Thoracic aorta (tissue), 2 donors: ENCODE measurements at regions not wholly inside any gene's neighbourhood (a gene's known extent, or its start where the extent isn't known, plus 50 kb on each side); places are given as distances from the start of the nearest gene placed in this dataset.
"Not testable (repeated sequence)": the region's sequence is repeated elsewhere in the genome, so short reads cannot be mapped to it uniquely, and the experiment has no call there.

Experiments
- ATAC-seq: fragments of 150-250 bp; one replicate; pipeline ENCODE4 v1.8.0; 2017; ENCODE audit warnings: low read depth; ENCODE audit not compliant: insufficient number of reproducible peaks, low FRiP score
- DNase-seq: peaks from one replicate; pipeline ENCODE4 v3.0.0-alpha.2; 2020; ENCODE audit warnings: low spot score
- H3K27ac ChIP-seq, 2 donors: fragments of 200-600 bp; sonication (generic); 1 replicate in 1 of 2; 2 replicates in 1 of 2; pipeline ENCODE4 v1.5.1; 2016; ENCODE audit warnings: mild to moderate bottlenecking in 2 of 2, moderate library complexity in 2 of 2
- H3K27me3 ChIP-seq: fragments of 200-600 bp; sonication (generic); replicated peaks from 2 replicates; pipeline ENCODE4 v1.6.0; 2016; ENCODE audit warnings: mild to moderate bottlenecking; ENCODE audit not compliant: insufficient read depth
- H3K36me3 ChIP-seq: fragments of 200-600 bp; sonication (generic); one replicate; pipeline ENCODE4 v1.5.1; 2016
- H3K4me1 ChIP-seq, 2 donors: fragments of 200-600 bp; sonication (generic); 1 replicate in 1 of 2; 2 replicates in 1 of 2; pipeline versions ENCODE4 v1.5.1 to v1.6.0; 2016; ENCODE audit warnings: low read depth in 2 of 2, mild to moderate bottlenecking in 1 of 2; ENCODE audit not compliant: control insufficient read depth in 1 of 2
- H3K4me3 ChIP-seq: fragments of 200-600 bp; sonication (generic); 2 replicates; pipeline ENCODE4 v1.5.1; 2016; ENCODE audit warnings: mild to moderate bottlenecking
- H3K9me3 ChIP-seq: fragments of 200-600 bp; sonication (generic); 2 replicates; pipeline ENCODE4 v1.5.1; 2016
- TF ChIP-seq, protein P1 (sequence below): fragments of 200-600 bp; sonication (generic); IDR thresholded peaks from one replicate; pipeline ENCODE4 v1.5.1; 2019; ENCODE audit warnings: antibody characterized with exemption

DNA sequence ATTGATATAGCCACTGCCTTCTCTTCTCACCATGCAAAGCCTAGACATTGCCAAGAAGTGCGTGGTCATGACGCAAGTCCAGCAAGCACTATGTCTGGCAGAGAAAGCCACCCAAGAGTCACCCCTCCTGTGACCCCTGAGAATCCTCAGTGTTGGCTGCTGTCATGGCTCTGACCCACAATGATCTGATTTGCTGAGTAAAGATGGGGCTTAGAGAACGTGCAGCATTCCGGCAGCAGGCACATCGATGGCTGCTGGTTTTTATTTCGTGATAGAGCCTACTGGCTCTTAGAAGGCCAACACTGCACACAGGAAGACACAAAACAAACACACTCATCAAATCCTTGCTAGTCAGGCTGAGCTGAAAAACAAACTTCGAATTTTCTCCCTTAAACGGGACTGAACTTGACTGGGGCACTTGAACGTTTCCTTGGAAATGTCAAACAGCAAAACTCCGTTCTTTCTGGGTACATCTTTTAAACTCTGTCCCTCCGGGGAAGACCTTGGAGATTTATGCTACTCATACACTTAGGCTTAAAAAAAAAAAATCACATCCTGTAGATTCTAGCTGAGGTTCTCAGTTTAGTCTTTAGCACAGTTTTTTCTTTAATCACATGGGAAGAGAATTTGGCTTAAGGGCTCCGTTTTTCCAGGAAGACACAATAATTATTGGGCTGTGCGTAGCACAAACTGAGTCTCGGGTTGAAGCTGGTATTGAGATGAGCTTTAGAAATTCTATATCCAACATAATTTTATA, 88.2 kb upstream of the BASP1 start:
- Histone ChIP-seq H3K4me3 (no peak overlapping the region), H3K27me3 (no peaks in the 10 kb centered on the region), H3K36me3 (no peaks in the 10 kb centered on the region), H3K9me3 (no peaks in the 10 kb centered on the region), H3K4me1 (peaks cover 0 to 28% of the 10 kb centered on the region in 2 donors), H3K27ac (no peak overlapping the region)
- TF ChIP-seq, protein P1, sequence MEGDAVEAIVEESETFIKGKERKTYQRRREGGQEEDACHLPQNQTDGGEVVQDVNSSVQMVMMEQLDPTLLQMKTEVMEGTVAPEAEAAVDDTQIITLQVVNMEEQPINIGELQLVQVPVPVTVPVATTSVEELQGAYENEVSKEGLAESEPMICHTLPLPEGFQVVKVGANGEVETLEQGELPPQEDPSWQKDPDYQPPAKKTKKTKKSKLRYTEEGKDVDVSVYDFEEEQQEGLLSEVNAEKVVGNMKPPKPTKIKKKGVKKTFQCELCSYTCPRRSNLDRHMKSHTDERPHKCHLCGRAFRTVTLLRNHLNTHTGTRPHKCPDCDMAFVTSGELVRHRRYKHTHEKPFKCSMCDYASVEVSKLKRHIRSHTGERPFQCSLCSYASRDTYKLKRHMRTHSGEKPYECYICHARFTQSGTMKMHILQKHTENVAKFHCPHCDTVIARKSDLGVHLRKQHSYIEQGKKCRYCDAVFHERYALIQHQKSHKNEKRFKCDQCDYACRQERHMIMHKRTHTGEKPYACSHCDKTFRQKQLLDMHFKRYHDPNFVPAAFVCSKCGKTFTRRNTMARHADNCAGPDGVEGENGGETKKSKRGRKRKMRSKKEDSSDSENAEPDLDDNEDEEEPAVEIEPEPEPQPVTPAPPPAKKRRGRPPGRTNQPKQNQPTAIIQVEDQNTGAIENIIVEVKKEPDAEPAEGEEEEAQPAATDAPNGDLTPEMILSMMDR = no peak
- DNase-seq = no peak
- no peak for ATAC-seq

DNA sequence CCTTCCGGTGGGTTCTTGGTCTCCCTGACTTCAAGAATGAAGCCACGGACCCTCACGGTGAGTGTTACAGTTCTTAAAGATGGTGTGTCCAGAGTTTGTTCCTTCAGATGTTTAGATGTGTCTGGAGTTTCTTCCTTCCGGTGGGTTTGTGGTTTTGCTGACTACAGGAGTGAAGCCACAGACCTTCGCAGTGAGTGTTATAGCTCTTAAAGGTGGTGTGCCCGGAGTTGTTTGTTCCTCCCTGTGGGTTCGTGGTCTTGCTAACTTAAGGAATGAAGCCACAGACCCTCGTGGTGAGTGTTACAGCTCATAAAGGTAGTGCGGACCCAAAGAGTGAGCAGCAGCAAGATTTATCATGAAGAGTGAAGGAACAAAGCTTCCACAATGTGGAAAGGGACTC, 87.1 kb upstream of the BASP1 start:
- not testable (repeated sequence) for H3K27ac ChIP-seq, H3K9me3 ChIP-seq, DNase-seq, H3K36me3 ChIP-seq, H3K4me3 ChIP-seq, H3K27me3 ChIP-seq, ATAC-seq
- peaks cover 0 to 28% of the 10 kb centered on the region in 2 donors for H3K4me1 ChIP-seq

DNA sequence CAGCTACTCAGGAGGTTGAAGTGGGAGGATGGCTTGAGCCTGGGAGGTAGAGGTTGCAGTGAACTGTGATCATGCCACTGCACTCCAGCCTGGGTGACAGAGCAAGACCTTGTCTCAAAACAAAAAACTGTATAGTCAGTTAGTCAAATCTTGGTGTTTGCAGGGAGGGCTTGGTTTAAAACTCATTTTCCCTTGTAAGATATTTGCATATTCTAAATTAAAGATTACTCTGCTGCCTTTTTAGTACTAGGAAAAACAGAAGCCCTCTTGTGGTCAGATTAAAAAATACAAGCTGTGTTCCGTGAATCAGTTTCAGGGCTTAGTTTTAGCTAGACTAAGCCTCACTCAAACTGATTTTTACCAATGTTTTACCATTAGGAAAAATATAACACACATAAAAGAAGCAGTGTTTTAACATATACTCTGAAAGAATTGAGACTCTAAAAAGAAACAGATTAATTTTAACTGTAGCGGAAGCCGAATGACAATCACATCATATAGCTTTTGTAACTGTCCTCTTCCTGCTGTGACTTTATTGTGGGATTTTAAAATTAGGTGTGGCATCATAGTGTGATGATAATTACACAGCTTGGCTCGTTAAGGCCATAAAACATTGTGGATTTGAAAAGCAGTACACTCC, 84.9 kb upstream of the BASP1 start:
- no peak for ATAC-seq
- H3K4me3 ChIP-seq = no peak overlapping the region
- H3K9me3 ChIP-seq = no peaks in the 10 kb centered on the region
- H3K36me3 ChIP-seq = no peaks in the 10 kb centered on the region
- no peak overlapping the region for H3K27ac ChIP-seq
- H3K4me1 ChIP-seq = peaks cover 0 to 24% of the 10 kb centered on the region in 2 donors
- no peaks in the 10 kb centered on the region for H3K27me3 ChIP-seq
- TF ChIP-seq, protein P1 = peak; percentile 70
- DNase-seq = no peak

DNA sequence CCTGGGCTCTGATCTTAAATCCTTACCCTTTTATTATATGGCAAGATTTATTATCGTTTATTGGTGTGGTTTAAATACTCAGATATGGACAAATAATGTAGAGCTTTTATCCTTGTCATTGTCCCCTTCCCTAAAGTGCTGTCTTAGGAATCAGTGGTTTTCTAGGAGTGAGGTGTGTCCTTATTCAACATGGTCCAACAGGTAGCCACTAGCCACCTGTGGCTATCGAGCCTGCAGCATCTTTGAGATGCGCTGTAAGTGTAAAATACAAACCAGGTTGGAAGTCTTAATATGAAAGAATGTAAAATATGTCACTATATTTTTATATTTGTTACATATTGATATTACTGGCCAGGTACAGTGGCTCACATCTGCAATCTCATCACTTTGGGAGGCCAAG, 82.4 kb upstream of the BASP1 start:
- DNase-seq (no peak), ATAC-seq (no peak)
- Histone ChIP-seq H3K27ac (no peak overlapping the region), H3K36me3 (no peaks in the 10 kb centered on the region), H3K9me3 (no peaks in the 10 kb centered on the region), H3K27me3 (no peaks in the 10 kb centered on the region), H3K4me3 (no peak overlapping the region), H3K4me1 (no peaks in the 10 kb centered on the region)
- TF ChIP-seq, protein P1 = no peak

DNA sequence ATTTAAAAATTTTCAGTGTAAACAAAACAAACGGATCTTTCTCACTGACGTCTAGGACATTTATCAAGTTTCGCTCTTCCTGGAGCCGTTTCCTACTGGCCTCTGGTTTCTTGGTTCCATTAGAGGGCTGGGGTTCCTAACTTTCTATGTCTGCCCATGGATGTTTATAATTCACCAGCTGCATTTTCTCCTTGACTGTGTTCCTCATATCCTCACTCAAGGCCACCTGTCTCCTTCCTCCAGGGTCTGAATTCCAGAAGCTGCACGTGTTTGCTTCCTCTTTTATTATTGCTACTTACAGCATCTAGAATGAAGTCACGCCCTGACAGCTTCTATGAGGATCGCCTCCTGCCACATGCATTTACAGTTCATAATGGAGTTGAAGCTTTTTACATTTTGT, 74.1 kb upstream of the BASP1 start:
- ATAC-seq = no peak

More for the DNA sequence above, 74.1 kb upstream of the BASP1 start:
- DNase-seq = no peak
- Histone ChIP-seq H3K4me1 (no peaks in the 10 kb centered on the region), H3K27ac (no peak overlapping the region), H3K27me3 (no peaks in the 10 kb centered on the region), H3K4me3 (no peak overlapping the region), H3K9me3 (no peaks in the 10 kb centered on the region), H3K36me3 (no peaks in the 10 kb centered on the region)
- TF ChIP-seq, protein P1 = no peak
